K562 (cell line): ENCODE measurements at regions not wholly inside any gene's neighbourhood (a gene's known extent, or its start where the extent isn't known, plus 50 kb on each side); places are given as distances from the start of the nearest gene placed in this dataset.

ENCODE experiments used
- ATAC-seq: fragments of 200-7000 bp; cut with Tn5 transposase; 3 replicates; pipeline ENCODE4 v1.9.1; 2020; ENCODE audit warnings: moderate library complexity
- BruUV-seq: library from RNA; stranded (reverse); fragments of 400-500 nt; replicated peaks from 2 replicates; lab custom pipeline; 2021; lab: Mats Ljungman, UMichigan
- CTCF ChIA-PET: fragments of 300-600 bp; formaldehyde crosslinking; extraction: SDS; loops from one replicate; lab custom pipeline; 2021; ENCODE audit warnings: low intra/inter-chr PET ratio; lab: Yijun Ruan, JAX
- POLR2A ChIA-PET: fragments of 300-600, 350-650 bp; sonication (Branson Sonifier 250); formaldehyde crosslinking; extraction: SDS; loops from one replicate; lab custom pipeline; 2021; ENCODE audit warnings: antibody characterized with exemption, inconsistent platforms; lab: Yijun Ruan, JAX
- DNase-seq, 4 experiments: peaks; one replicate each; pipeline versions ENCODE4 v3.0.0 to v3.0.0-alpha.2; 2011 to 2018; ENCODE audit warnings: low spot score in 3 of 4, mixed read lengths in 3 of 4; ENCODE audit errors: extremely low read depth in 1 of 4
- FAIRE-seq: peaks from 2 replicates; lab custom pipeline; 2011; peaks lifted over from hg19 to GRCh38; lab: Jason Lieb, UNC
- H2AFZ ChIP-seq: 2 replicates; pipeline ENCODE4 v1.6.0; 2011; ENCODE audit warnings: low read depth, low read length, control low read depth, inconsistent platforms
- H3K27ac ChIP-seq: fragments of 200-600 bp; 3 replicates; pipeline ENCODE4 v1.8.0; 2011; ENCODE audit warnings: low read depth, mild to moderate bottlenecking, control low read depth, inconsistent platforms, low read length, moderate library complexity, mixed read lengths; ENCODE audit errors: extremely low read depth
- H3K27me3 ChIP-seq, 2 experiments: fragments of 300-600 bp in 1 of 2; 2 replicates in 1 of 2; 3 replicates in 1 of 2; pipeline versions ENCODE4 v1.6.0 to v1.8.0; 2011; ENCODE audit warnings: inconsistent platforms in 2 of 2, low read length in 2 of 2, mild to moderate bottlenecking in 1 of 2, mixed read lengths in 1 of 2, moderate library complexity in 1 of 2; ENCODE audit not compliant: control insufficient read depth in 2 of 2, insufficient read depth in 2 of 2
- H3K36me3 ChIP-seq: fragments of 300-600 bp; 3 replicates; pipeline ENCODE4 v1.8.0; 2011; ENCODE audit warnings: mild to moderate bottlenecking, low read length, inconsistent platforms; ENCODE audit not compliant: control insufficient read depth, insufficient read depth
- H3K4me1 ChIP-seq, 2 experiments: fragments of 200-600 bp in 1 of 2; replicated peaks in 1 of 2; 2 replicates in 1 of 2; 3 replicates in 1 of 2; pipeline versions ENCODE4 v1.5.1 to v1.8.0; 2011; ENCODE audit warnings: inconsistent platforms in 2 of 2, low read length in 2 of 2, mild to moderate bottlenecking in 1 of 2, mixed read lengths in 1 of 2, moderate library complexity in 1 of 2; ENCODE audit not compliant: control insufficient read depth in 2 of 2, insufficient read depth in 2 of 2
- H3K4me2 ChIP-seq: 2 replicates; pipeline ENCODE4 v1.6.1; 2011; ENCODE audit warnings: low read length, control low read depth, inconsistent platforms, mixed read lengths; ENCODE audit not compliant: insufficient read depth
- H3K4me3 ChIP-seq: fragments of 200-600 bp; sonication (generic), shearing (Covaris generic); 2 replicates; pipeline ENCODE4 v1.5.1; 2016; ENCODE audit warnings: control low read depth, inconsistent platforms
- H3K79me2 ChIP-seq: fragments of 200-600 bp; 3 replicates; pipeline ENCODE4 v1.8.0; 2011; ENCODE audit warnings: low read length, inconsistent platforms; ENCODE audit not compliant: control insufficient read depth, insufficient read depth
- H3K9ac ChIP-seq, 2 experiments: 2 replicates each; pipeline versions ENCODE4 v1.6.0 to v1.6.1; 2011; ENCODE audit warnings: low read depth in 2 of 2, low read length in 2 of 2, control low read depth in 1 of 2, inconsistent platforms in 1 of 2, mild to moderate bottlenecking in 1 of 2, mixed read lengths in 1 of 2; ENCODE audit not compliant: insufficient read depth in 1 of 2
- H3K9me1 ChIP-seq: one replicate; pipeline ENCODE4 v1.6.0; 2011; ENCODE audit warnings: inconsistent platforms, mild to moderate bottlenecking, low read length, moderate library complexity; ENCODE audit not compliant: control insufficient read depth, insufficient read depth
- H3K9me3 ChIP-seq: replicated peaks from 2 replicates; pipeline ENCODE4 v1.5.1; 2011; ENCODE audit warnings: low read depth, low read length, inconsistent platforms; ENCODE audit not compliant: control insufficient read depth, insufficient read depth
- H4K20me1 ChIP-seq: replicated peaks from 2 replicates; pipeline ENCODE4 v1.6.1; 2011; ENCODE audit warnings: low read length, inconsistent platforms, mixed read lengths; ENCODE audit not compliant: control insufficient read depth, insufficient read depth
- CTCF ChIP-seq, 3 experiments: IDR thresholded peaks in 2 of 3; conservative IDR thresholded peaks in 1 of 3; 2 replicates each; pipeline ENCODE4 v1.5.1; 2011 to 2012; ENCODE audit warnings: low read length in 3 of 3, mild to moderate bottlenecking in 3 of 3, control low read depth in 2 of 3, improper control_type of control experiment in 1 of 3, inconsistent platforms in 1 of 3, low read depth in 1 of 3, mixed read lengths in 1 of 3, moderate library complexity in 1 of 3; ENCODE audit not compliant: insufficient read depth in 2 of 3
- DLX4 ChIP-seq: fragments of 250-450 bp; sonication (Bioruptor Pico); IDR thresholded peaks from 2 replicates; pipeline ENCODE4 v1.6.1; 2021; ENCODE audit warnings: mild to moderate bottlenecking
- E2F3 ChIP-seq: fragments of 250-450 bp; sonication (Bioruptor Pico); IDR thresholded peaks from 2 replicates; pipeline ENCODE4 v1.4.0; 2020; ENCODE audit warnings: mild to moderate bottlenecking
- EGR1 ChIP-seq: fragments of 450-650 bp; conservative IDR thresholded peaks from 2 replicates; pipeline ENCODE4 v1.6.1; 2017; ENCODE audit warnings: mild to moderate bottlenecking
- JUND ChIP-seq, 2 experiments: IDR thresholded peaks; 2 replicates in 1 of 2; 3 replicates in 1 of 2; pipeline ENCODE4 v1.6.1; 2011; ENCODE audit warnings: borderline replicate concordance in 2 of 2, low read depth in 2 of 2, low read length in 2 of 2, improper control_type of control experiment in 1 of 2, missing biosample characterization in 1 of 2, missing genetic modification characterization in 1 of 2, missing genetic modification reagents in 1 of 2
- NCOA2 ChIP-seq, 2 experiments: fragments of 450-650 bp; IDR thresholded peaks; 2 replicates each; pipeline ENCODE4 v1.6.1; 2018; ENCODE audit warnings: mild to moderate bottlenecking in 2 of 2, moderate library complexity in 1 of 2; ENCODE audit not compliant: partially characterized antibody in 2 of 2
- PBX2 ChIP-seq, 2 experiments: IDR thresholded peaks in 1 of 2; conservative IDR thresholded peaks in 1 of 2; 2 replicates each; pipeline ENCODE4 v1.6.1; 2016; ENCODE audit warnings: low read depth in 2 of 2, mild to moderate bottlenecking in 1 of 2, missing compliant biosample characterization in 1 of 2, missing genetic modification characterization in 1 of 2, moderate library complexity in 1 of 2
- PURB ChIP-seq: sonication (generic); formaldehyde crosslinking; IDR thresholded peaks from 2 replicates; pipeline ENCODE4 v1.9.0; 2021; ENCODE audit warnings: low read depth, mild to moderate bottlenecking, missing genetic modification reagents
- SMARCA4 ChIP-seq: fragments of 450-650 bp; IDR thresholded peaks from 2 replicates; pipeline ENCODE4 v1.6.1; 2016
- TEAD4 ChIP-seq, 2 experiments: sonication (generic) in 1 of 2; formaldehyde crosslinking in 1 of 2; IDR thresholded peaks; 2 replicates each; pipeline versions ENCODE4 v1.6.1 to v1.8.0; 2012 to 2022; ENCODE audit warnings: borderline replicate concordance in 1 of 2, inconsistent platforms in 1 of 2, low read length in 1 of 2, mild to moderate bottlenecking in 1 of 2, missing genetic modification reagents in 1 of 2
- XRCC5 ChIP-seq: fragments of 200-400 bp; formaldehyde crosslinking; IDR thresholded peaks from 2 replicates; pipeline ENCODE4 v1.6.1; 2017; ENCODE audit warnings: low read depth, mild to moderate bottlenecking, low read length
- ZBTB1 ChIP-seq: sonication (generic); formaldehyde crosslinking; IDR thresholded peaks from 2 replicates; pipeline ENCODE4 v1.8.1; 2023; ENCODE audit warnings: missing genetic modification reagents, low read depth, mild to moderate bottlenecking, borderline replicate concordance
- WGBS: fragments of 100-300 bp; shearing (Covaris generic); methylation state at CpG from one replicate; pipeline ENCODE4 v1.1.6; 2016; ENCODE audit warnings: low coverage, mixed read lengths; ENCODE audit not compliant: insufficient coverage; ENCODE audit errors: missing lambda C conversion rate; 5-methylcytosine and 5-hydroxymethylcytosine counted together
- in situ Hi-C: fragments of 300-500 bp; cut with MboI; formaldehyde crosslinking; loops from 4 replicates; pipeline ENCODE4 v1.15.0; 2018; ENCODE audit warnings: inconsistent platforms, mixed read lengths
- intact Hi-C: fragments of 100-400 bp; cut with micrococcal nuclease; formaldehyde crosslinking; loops from 2 replicates; pipeline ENCODE4 v1.14.2; 2022
- TF ChIP-seq, protein P1 (sequence below): sonication (generic); formaldehyde crosslinking; IDR thresholded peaks from 2 replicates; pipeline ENCODE4 v1.8.1; 2023; ENCODE audit warnings: mild to moderate bottlenecking, missing genetic modification reagents

DNA sequence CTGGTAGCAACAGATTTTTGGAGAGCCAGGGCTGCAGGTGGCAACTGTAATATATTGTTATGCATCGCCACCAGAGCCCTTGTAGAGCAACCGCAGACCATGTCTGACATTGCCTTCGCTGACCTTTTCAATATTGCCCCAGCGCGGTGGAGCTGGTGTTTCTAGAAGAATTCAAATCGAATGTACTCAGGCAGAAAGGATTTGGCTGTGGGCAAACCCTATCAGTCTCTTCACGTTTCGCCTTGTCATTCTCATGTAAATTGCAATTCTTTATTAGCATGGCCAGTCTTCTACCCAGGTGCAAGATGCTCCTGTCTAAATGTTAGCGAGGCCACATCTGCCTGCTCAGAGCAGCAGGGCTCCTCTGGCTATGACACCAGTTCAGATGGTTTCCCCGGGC is 490.2 kb upstream of the AUTS2 start (continued):
- TF ChIP-seq CTCF (IDR thresholded peaks at IDR 0.05 in 2 of 3, conservative IDR thresholded peaks at IDR 0.05 in 1 of 3; ENCODE audit: insufficient read depth in 2 of 3, low read depth in 1 of 3, low read length in 3 of 3): no peak
- TF ChIP-seq JUND (IDR thresholded peaks at IDR 0.05; ENCODE audit: borderline replicate concordance, low read depth, low read length): no peak
- no peak for TF ChIP-seq JUND (tag; IDR thresholded peaks at IDR 0.05; ENCODE audit: borderline replicate concordance, low read depth, low read length)

GRCh38 chr7:69109246-69109645 is 489.0 kb upstream of the AUTS2 start:
- no peak for FAIRE-seq
- H3K4me3 ChIP-seq: no peak overlapping the region
- H3K79me2 ChIP-seq: no peaks in the 10 kb centered on the region
- ChIA-PET POLR2A (interaction anchor here (0.6 kb wide), 1 partner anchor 741 kb away, joined by 3 read pairs; no protein-coding TSS in a partner anchor), CTCF (no interaction called here)
- no peak for ATAC-seq
- no peaks in the 10 kb centered on the region; a peak in 1 of 5 replicates for H3K27me3 ChIP-seq
- no peaks in the 10 kb centered on the region for H3K9me1 ChIP-seq
- H3K9me3 ChIP-seq: no peaks in the 10 kb centered on the region
- H2AFZ ChIP-seq: no peak overlapping the region
- in situ Hi-C loops: no loop called here
- H3K4me2 ChIP-seq: no peak overlapping the region
- no peaks in the 10 kb centered on the region for H4K20me1 ChIP-seq
- DNase-seq: no peak
- 0% methylated on average over 3 of the region's 3 CpGs for WGBS
- no peak overlapping the region for H3K27ac ChIP-seq
- no peaks in the 10 kb centered on the region for H3K36me3 ChIP-seq
- no TSS peak for BruUV-seq
- intact Hi-C loops: no loop called here
- H3K4me1 ChIP-seq: no peaks in the 10 kb centered on the region
- H3K9ac ChIP-seq: no peak overlapping the region
- TF ChIP-seq NCOA2 (IDR thresholded peaks at IDR 0.05; ENCODE audit: partially characterized antibody in 2 of 2) (no peak), EGR1 (no peak), TEAD4 (IDR thresholded peaks at IDR 0.05; ENCODE audit: low read length) (no peak), TEAD4 (CRISPR knock-in tag; IDR thresholded peaks at IDR 0.05; ENCODE audit: borderline replicate concordance) (no peak), PURB (no peak), E2F3 (CRISPR knock-in tag) (no peak), PBX2 (CRISPR knock-in tag; IDR thresholded peaks at IDR 0.05; ENCODE audit: low read depth) (no peak), PBX2 (tag; conservative IDR thresholded peaks at IDR 0.05; ENCODE audit: low read depth) (no peak), ZBTB1 (CRISPR knock-in tag) (no peak), XRCC5 (no peak), DLX4 (no peak), SMARCA4 (no peak)
- TF ChIP-seq, protein P1, sequence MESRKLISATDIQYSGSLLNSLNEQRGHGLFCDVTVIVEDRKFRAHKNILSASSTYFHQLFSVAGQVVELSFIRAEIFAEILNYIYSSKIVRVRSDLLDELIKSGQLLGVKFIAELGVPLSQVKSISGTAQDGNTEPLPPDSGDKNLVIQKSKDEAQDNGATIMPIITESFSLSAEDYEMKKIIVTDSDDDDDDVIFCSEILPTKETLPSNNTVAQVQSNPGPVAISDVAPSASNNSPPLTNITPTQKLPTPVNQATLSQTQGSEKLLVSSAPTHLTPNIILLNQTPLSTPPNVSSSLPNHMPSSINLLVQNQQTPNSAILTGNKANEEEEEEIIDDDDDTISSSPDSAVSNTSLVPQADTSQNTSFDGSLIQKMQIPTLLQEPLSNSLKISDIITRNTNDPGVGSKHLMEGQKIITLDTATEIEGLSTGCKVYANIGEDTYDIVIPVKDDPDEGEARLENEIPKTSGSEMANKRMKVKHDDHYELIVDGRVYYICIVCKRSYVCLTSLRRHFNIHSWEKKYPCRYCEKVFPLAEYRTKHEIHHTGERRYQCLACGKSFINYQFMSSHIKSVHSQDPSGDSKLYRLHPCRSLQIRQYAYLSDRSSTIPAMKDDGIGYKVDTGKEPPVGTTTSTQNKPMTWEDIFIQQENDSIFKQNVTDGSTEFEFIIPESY (CRISPR knock-in tag): no peak
